GM18867 (cell line): ENCODE measurements at regions not wholly inside any gene's neighbourhood (a gene's known extent, or its start where the extent isn't known, plus 50 kb on each side); places are given as distances from the start of the nearest gene placed in this dataset.

Source experiments
- ATAC-seq: cut with Tn5 transposase; IDR thresholded peaks from one replicate; pipeline ENCODE4 v1.9.1; 2021; ENCODE audit warnings: mild to moderate bottlenecking, moderate library complexity; ENCODE audit not compliant: unreplicated experiment

DNA sequence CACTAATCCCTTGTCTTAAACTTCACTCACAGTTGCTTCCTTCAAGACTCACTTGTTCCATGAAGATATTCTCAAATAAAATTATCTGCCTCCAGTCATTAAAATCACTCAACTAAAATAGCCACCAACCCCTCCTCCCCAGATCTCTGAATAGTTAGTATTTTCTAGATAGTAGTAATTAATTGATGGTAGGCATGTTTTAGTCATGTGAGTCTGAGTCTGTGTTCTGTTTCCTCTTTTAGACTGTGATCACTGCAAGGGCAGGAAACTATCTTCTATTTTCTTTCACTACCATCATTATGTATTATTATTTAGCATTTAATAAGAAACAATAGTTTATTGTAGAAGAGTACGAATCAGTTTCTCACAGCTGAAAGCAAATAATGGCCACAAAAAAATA, 1080.5 kb downstream of the IGSF11 start:
- ATAC-seq: no peak

DNA sequence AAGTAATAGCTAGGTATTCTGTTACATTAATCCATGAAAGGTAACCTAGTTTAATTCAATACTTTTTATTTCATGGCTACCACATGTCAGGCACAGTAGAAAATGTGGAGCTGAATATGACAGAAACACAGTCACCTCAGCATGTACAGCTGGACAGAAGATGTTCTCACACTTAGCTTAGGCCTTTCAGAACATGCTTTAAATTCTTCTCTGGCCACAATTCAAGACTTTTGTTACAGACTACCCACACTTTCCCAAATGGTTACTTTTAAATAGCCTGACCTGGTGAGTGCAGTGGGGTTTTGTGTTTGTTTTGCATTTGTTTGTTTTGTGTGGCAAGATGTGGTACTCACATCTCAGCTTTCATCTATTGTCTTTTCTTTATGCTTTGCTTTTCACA, 1079.5 kb downstream of the IGSF11 start:
- no peak for ATAC-seq

DNA sequence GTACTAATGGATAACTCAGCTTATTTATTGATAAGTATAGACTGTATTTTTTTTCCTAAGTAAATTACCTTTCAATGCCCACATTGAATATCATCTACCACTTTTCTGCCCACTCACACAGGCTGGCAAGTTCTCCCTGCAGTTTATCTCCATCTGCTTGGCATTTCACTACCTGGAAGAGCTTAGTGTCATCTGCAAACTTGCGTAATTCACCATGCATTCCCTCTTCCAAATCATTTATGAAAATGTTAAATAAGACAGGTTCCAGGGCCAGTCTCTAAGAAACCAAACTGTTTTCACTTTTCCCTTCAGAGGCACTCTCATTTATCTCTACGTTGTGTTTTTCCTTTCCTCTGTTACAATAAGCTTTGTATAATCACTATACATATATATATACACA, 1076.6 kb downstream of the IGSF11 start:
- no peak for ATAC-seq

DNA sequence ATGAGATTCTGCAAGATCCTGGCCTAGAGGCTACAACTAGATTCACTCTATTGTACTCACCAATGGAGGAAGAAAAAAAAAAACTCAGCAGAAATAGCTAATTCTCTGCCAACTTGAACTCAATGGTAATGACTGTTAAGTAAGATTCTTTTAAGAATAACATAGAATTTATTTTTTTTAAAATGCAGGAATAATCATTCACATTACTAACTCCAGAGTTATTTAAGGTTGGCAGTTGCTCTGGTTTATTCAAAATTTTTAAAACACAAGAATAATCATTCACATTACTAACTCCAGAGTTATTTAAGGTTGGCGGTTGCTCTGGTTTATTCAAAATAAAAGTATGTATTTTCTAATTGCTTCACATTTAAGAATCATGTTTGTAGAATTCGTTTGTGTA, 1071.9 kb downstream of the IGSF11 start:
- no peak for ATAC-seq

DNA sequence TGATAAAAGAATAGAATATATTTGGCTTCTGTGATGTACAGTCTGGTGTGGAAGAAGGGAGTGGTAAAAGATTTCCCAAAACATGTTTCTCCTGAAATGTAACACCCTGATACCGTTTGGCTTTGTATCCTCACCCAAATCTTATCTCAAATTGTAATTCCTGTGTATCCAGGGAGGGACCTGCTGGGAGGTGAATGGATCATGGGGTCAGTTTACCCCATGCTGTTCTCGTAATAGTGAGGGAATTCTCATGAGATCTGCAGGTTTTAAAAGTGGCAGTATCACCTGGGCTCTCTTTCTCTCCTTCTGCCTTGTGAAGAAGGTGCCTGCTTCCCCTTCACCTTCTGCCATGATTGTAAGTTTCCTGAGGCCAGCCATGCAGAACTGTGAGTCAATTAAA, 1070.8 kb downstream of the IGSF11 start:
- no peak for ATAC-seq

DNA sequence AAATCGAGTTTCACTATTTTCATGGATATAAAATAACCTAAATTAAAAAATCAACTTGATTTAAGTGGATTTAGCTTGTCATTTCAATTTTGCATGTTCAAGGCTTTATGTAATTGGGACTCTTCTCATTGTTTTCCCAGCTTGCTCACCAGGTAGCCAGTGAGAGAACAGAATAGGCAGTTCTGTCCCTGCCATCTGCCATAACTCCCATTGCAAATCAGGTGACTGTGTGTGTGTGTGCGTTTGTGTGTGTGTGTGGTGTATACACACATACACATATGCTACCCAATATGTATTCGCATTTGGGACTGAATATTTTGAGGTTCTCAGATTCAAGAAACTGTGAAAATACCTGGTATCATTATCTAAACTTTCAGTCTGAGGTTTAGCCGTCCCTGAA, 1069.8 kb downstream of the IGSF11 start:
- ATAC-seq: no peak

DNA sequence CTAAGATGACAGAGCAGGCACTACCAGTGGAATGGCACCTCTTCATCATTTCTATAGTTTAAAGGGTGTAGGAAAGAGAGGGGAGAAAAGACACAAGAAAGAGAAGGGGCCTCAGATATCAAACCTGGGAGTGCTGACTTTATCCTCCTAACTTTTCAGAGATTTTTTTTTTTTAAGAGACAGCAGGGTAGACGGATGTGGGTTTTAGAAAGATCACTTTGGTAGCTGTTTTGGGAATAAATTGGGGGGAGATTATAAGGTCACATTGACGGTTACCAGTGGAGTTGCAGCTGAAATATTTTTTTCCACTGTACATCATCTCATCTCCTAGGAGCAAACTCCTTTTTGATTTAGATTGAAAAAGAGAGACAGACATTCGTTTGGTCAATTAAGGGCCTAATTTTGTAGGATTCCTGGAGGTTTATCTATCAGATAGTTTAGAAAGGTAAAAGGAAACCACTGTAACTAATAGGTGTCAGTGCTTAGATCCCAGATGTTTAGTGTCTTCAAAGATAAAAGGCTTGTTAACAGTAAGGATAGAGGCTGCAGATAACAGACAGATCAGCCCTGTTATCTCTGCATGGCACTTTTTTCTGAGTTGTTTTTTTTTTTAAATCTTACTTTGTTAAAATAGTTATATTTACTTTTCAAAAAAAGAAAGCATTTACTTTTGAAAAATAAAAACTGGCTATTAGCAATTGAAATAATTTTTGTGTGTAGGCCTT, 1057.0 kb downstream of the IGSF11 start:
- no peak for ATAC-seq

DNA sequence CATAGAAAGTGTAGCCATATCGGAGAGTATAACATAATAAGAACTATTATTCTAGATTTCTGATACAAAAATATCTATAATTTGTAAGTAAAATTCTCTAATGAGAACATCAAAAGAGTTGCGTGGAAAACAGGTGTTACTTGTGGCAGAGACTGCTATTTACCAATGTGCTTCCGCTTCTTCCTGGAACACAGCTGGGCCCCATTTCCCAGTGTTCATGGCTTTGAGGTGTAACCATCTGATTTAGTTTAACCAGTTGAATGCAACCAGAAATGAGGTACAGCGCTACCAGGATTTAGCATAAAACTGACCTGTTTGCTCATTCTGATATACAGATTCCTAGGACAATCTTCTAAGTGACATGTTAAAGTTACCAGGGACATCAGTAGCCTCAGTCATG, 1055.2 kb downstream of the IGSF11 start:
- ATAC-seq: no peak

DNA sequence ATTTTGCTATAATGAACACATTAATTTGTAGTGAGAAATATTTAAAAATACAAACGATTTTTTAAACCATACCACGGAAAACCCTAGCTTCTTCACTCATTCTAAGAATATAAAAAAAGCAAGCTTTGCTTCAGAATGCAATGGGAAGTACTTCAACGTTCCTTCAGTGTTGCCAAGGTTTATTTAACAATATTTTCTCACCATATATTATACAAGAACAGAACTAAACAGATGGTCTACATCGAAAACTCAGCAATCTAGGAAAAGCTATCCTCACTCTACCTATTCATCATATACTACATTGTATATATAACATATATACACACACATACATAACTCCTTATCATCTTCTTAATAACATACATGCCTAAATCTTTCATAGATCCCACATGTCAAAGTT, 1047.4 kb downstream of the IGSF11 start:
- no peak for ATAC-seq

DNA sequence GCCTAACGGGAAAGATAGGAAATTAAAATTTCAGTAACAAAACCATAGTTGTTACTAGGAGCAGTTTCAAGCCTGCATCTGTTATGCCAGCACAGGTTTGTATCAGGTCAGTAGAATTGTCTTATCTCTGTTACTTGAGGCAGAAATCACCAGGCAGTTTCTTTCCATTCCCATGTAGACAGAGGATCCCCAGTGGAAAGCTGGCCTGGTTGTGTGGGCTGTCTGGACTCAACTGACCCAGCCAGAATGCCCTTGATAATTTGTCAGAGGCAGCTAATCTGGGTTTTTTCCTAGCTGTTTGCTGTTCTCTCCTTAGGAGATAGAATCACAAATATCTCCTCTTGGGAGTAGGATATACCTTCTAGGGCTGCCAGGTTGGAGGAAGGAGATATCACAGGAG, 1044.7 kb downstream of the IGSF11 start:
- ATAC-seq: no peak

DNA sequence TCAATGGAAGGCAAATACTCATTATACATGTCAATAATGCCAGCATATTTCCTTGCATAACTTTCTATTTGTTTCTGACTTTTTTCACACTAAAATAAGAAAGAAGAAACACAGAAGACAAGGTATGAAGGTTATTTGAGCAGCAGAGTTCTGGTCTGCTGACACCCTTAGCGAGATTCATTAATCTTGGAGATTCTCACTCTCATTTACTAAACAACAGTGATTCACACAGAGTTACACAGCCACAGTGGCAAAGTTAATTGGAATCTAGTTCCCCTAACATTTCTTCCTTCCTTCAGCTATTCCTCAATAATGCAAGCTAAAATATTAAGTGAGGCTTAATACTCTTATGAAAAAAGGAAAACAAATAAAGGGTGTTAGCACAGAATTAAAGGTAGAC, 1044.0 kb downstream of the IGSF11 start:
- no peak for ATAC-seq

DNA sequence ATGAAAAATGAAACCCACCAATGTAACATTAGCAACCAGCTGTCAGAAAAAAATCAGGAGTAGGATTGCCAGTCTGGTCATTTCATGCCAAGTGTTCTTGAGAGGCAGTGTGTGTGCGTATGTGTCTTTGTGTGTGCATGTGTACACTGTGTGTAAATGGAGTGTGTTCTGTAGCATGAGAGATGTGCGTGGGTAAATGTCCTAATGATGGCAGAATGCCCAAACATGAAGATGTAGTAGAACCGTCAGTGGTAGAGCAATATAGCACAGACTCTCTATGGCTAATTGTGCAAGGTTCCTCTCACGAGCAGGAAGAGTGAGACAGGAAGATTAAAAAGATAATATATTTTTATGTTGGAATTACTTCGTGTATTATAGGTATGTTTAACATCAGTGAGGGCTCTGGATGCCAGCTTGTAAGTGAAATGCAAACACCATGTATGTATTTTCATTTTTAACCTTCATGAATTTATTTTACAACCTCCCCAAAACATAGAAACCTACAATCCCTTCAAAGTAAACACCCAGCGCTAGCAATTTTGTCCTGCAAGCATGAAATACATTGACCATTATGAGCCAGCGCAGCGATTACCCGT, 1038.7 kb downstream of the IGSF11 start:
- no peak for ATAC-seq

DNA sequence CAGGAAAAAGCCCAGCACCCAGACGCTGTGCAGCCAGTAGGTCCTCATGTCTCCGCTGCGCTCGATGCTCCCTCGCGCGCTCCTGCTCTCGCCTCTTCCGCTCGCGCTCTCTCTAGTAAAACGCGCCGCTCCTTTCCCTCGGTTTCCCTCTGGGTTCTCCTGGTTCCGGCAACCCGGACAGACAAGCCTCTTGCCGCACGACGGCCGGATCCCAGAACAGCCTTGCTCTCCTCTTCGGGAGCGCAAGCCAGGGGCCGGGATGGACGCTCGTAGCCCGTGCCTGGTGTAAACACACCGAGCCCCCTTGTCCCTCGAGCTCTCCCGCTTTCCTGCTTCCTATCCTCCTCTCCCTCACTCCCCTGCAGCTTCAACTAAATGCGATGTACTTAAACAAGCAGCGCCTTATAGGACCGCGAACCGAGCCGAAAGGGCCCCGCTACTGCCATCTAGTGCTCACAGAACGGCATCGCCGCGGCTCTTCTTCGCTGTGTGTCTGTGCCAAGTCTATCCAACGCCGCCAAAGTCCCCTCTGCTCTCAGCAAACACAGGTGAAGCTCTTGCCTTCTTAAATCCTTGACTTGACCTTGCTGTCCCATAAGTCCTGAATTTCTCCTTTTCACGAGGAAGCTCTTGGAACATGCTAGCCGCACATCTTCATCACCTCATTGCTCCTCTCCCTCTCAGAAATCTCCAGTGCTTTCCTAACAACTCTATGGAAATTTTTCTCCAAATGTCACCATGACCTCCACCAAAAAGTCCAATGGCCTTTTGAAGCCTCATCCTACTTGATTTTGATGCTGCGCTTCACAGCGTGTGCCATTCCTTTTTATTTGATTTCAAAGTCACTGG, 1037.2 kb downstream of the IGSF11 start:
- peak; percentile 99 for ATAC-seq

DNA sequence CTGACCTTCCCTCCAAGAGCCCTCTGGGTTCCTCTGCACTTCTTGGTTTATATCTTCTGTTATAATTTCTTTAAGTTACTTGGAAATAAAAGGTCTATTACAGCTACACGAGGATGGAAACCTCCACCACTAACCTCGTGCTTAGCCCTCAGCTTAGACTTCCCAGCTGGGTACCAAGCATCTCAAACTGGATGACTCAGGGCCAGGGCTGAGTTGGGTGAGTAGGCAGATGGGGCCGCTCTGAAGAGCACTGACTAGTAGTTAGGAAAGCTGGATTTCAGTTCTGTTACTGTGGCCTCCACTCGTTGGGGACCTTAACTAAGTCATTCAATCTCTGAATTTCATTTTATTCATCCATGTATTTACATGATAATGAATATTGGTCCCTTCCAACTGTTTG, 1036.6 kb downstream of the IGSF11 start:
- no peak for ATAC-seq

DNA sequence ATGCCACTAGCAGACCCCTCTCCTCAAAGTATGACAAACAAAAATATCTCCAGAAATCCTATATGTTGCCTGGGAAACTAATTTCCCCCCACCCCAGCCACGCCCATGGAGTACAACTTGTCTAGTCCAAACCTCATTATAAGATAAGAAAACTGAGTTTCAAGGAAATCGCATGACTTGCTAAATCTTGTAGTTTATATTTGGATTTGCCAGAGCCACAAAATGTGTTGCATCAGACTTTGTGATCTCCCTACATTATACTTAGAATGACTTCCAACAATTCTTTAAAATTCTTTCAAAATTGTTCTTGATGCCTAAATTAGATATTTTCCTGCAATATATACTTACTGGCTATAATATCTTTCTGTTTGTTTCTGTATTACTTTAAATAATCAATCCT, 1034.4 kb downstream of the IGSF11 start:
- no peak for ATAC-seq

DNA sequence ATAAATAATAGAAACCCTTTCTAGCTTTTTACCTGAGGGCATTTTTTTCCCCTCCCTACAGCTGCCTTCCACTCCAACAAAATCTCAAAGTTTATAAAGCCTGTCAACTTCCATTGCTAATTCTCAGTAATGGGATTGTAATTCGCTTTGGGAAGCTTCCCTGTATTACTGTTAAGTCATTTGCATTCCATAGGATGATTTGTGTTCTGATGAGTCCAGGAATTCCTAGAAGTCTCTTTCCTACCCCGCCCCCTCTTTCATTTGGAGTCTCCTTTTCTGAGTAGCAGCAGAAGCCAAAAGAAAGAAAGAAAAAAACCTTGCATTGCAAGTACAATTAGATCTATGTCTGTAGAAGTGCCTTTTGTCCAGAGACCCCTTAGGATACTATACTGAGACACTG, 1033.3 kb downstream of the IGSF11 start:
- no peak for ATAC-seq

DNA sequence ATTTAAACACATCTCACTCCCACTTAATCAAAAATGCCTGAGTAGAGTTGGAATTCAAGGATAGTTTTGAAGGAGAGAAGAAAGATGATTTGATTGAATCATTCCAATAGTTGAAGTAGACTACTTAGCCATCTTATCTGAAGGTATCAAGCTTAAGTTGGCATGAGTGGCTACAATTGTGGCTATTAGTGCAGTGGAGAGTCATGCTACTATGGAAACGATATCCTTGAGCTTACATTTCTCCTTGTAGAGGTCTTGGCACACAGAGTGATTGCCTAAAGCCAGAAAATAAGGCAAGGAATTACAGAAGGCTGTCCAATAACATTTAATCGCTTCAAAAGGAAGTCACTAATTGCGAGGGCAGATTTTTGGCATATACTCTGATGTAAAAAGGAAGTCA, 1022.7 kb downstream of the IGSF11 start:
- ATAC-seq: no peak

DNA sequence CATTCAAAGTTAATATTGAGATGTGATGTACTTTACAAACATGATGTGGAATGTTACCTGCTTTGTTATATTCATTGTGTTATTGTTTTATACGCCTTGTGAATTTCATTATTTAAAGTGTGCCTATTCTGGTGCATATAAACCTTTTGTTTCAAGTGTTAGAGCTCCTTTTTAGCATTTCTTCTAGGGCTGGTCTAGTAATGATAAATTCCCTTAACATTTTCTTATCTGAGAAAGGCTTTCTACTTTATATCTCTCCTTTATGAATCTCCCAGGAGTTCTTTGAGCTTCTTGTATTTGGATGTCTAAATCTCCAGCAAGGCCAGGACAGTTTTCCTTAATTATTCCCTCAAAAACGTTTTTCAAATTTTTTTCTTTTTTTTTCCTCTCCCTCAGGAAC, 1005.6 kb downstream of the IGSF11 start:
- no peak for ATAC-seq

DNA sequence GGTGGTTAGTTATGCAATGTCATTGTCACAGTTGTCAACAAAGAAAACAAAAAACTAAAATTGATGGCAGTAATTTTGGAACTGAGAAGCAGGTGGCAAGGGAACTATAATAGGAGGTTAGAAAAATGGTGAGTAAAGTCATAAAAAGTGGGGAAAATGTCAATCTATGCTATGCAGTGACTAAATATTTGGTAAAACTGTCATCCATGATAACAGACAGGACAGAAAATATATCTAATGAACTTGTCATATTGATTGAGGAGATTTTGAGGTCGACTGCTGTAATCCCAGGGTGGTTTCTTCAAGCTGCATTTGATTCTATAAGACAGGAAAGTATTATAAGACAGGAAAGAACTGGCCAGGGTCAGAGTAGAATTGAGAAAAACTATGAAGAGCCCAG, 998.4 kb downstream of the IGSF11 start:
- ATAC-seq: no peak

DNA sequence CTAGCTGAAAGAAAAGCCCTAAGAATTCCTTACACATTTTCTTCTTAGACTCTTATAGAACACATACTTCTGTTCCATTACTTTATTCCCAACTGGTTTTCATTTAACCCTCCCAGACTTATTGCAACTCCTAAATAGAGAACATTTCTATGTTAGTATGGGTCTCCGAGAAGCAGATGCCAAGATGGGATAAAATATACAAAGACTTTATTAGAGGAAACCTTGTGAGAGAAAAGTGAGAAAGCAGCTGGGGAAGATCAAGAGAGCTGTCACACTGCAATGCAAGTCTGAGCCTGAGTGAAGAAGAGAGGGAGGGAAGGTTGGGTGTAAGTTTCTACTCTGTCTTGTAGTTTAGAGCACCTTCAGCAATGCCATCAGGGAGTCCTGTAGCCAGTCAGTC, 979.3 kb downstream of the IGSF11 start:
- no peak for ATAC-seq

DNA sequence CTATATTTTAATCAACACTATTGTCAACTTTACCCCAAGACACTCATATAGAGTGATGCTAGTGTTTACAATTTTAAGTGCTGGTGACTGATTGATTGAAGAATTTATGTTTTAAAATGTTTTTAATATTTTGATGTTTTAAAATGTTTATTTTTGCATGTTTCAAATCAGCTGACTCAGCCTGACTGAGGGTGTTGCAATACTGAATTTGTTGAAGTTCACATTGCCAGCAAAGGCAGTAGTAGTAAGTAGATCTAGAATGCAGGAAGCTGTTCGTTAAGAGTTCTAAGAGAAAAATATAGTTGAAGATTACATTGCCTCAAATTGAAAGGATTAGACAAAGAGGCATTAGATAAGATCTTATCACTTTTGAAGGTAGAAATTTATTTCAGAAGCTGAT, 977.6 kb downstream of the IGSF11 start:
- ATAC-seq: no peak

DNA sequence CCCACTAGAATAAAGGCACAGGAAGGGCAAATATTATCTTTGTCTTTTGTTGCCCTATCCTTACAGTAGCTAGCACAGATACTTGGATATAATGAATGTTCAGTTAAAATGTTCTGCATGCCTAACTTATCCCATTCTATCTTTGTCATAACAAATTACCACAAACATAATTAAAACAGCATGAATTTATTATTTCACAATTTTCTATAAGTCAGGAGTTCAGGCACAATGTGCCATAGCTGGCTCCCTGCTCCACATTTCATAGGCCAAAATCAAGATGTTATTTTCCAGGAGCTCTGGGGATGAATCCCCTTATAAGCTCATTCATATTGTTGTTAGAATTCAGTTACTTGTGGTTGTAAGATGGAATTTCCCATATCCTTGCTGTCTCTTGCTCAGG, 975.5 kb downstream of the IGSF11 start:
- no peak for ATAC-seq
